ENCODE measurements at regions not wholly inside any gene's neighbourhood (a gene's known extent, or its start where the extent isn't known, plus 50 kb on each side); places are given as distances from the start of the nearest gene placed in this dataset.

DNA sequence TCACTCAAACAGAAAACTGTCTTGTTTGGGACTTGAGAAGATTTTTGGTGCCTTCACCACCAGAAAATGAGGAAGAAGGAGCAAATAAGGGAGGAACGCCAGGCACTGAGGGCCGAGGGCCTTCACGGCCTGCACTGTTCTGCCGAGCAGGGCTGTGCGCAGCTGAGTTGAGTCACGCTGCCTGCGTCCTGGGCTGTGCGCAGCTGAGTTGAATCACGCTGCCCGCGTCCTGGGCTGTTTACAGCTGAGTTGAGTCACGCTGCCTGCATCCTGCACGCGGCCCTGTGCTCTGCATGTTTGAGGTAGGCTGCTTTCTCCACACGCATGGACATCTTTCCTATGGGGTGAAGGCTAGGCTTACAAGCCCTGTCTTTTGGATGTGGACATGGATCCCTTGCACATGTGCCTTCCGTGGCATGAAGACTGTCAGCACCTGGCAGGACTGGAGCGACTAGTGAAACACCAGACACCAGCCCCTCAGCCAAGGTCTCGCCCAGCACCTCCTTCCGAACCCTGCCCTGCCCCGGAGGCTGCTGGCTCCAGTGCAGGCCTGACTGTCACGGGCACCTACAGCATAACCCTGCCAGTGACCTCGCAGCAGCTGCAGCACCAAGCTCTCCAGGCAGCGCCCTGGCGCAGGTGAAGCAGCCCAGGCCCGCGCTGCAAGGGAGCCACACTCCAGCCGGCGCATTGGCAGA lies 96.7 kb downstream of the HTR5A start:
- TF ChIP-seq, protein P1, sequence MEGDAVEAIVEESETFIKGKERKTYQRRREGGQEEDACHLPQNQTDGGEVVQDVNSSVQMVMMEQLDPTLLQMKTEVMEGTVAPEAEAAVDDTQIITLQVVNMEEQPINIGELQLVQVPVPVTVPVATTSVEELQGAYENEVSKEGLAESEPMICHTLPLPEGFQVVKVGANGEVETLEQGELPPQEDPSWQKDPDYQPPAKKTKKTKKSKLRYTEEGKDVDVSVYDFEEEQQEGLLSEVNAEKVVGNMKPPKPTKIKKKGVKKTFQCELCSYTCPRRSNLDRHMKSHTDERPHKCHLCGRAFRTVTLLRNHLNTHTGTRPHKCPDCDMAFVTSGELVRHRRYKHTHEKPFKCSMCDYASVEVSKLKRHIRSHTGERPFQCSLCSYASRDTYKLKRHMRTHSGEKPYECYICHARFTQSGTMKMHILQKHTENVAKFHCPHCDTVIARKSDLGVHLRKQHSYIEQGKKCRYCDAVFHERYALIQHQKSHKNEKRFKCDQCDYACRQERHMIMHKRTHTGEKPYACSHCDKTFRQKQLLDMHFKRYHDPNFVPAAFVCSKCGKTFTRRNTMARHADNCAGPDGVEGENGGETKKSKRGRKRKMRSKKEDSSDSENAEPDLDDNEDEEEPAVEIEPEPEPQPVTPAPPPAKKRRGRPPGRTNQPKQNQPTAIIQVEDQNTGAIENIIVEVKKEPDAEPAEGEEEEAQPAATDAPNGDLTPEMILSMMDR (conservative IDR thresholded peaks at IDR 0.05; ENCODE audit: low read depth in 2 of 2): no peak
- TF ChIP-seq ZNF114 (CRISPR knock-in tag; IDR thresholded peaks at IDR 0.05) (no peak), EZH2 (IDR thresholded peaks at IDR 0.05; ENCODE audit: low read depth, unreplicated experiment) (no peak), STAT1 (IDR thresholded peaks at IDR 0.05; ENCODE audit: unreplicated experiment) (no peak), POLR2AphosphoS5 (IDR thresholded peaks at IDR 0.05; ENCODE audit: low read depth) (no peak), ZNF331 (CRISPR knock-in tag; IDR thresholded peaks at IDR 0.05; ENCODE audit: low read depth) (no peak), CREB1 (CRISPR knock-in tag; IDR thresholded peaks at IDR 0.05; ENCODE audit: low read depth) (no peak)
- TF ChIP-seq, protein P2, sequence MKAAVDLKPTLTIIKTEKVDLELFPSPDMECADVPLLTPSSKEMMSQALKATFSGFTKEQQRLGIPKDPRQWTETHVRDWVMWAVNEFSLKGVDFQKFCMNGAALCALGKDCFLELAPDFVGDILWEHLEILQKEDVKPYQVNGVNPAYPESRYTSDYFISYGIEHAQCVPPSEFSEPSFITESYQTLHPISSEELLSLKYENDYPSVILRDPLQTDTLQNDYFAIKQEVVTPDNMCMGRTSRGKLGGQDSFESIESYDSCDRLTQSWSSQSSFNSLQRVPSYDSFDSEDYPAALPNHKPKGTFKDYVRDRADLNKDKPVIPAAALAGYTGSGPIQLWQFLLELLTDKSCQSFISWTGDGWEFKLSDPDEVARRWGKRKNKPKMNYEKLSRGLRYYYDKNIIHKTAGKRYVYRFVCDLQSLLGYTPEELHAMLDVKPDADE (IDR thresholded peaks at IDR 0.05): no peak
- TF ChIP-seq, protein P3, sequence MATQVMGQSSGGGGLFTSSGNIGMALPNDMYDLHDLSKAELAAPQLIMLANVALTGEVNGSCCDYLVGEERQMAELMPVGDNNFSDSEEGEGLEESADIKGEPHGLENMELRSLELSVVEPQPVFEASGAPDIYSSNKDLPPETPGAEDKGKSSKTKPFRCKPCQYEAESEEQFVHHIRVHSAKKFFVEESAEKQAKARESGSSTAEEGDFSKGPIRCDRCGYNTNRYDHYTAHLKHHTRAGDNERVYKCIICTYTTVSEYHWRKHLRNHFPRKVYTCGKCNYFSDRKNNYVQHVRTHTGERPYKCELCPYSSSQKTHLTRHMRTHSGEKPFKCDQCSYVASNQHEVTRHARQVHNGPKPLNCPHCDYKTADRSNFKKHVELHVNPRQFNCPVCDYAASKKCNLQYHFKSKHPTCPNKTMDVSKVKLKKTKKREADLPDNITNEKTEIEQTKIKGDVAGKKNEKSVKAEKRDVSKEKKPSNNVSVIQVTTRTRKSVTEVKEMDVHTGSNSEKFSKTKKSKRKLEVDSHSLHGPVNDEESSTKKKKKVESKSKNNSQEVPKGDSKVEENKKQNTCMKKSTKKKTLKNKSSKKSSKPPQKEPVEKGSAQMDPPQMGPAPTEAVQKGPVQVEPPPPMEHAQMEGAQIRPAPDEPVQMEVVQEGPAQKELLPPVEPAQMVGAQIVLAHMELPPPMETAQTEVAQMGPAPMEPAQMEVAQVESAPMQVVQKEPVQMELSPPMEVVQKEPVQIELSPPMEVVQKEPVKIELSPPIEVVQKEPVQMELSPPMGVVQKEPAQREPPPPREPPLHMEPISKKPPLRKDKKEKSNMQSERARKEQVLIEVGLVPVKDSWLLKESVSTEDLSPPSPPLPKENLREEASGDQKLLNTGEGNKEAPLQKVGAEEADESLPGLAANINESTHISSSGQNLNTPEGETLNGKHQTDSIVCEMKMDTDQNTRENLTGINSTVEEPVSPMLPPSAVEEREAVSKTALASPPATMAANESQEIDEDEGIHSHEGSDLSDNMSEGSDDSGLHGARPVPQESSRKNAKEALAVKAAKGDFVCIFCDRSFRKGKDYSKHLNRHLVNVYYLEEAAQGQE (IDR thresholded peaks at IDR 0.05; ENCODE audit: unreplicated experiment): no peak

Measured in GM23338 (cell line).